ENCODE measurements at regions not wholly inside any gene's neighbourhood (a gene's known extent, or its start where the extent isn't known, plus 50 kb on each side); places are given as distances from the start of the nearest gene placed in this dataset.

GRCh38 chr9:16316911-16317817 is 553.3 kb downstream of the BNC2 start:
- Mint-ChIP-seq H3K4me1 (no peaks in the 10 kb centered on the region), H3K27ac (no peak overlapping the region), H3K36me3 (ENCODE audit: low read depth) (no peaks in the 10 kb centered on the region), H3K9me3 (no peaks in the 10 kb centered on the region), H3K27me3 (ENCODE audit: insufficient read depth) (peaks cover 2% of the 10 kb centered on the region), H3K4me3 (no peak overlapping the region)
- Histone ChIP-seq H3K4me3 (ENCODE audit: low read length) (no peak overlapping the region), H3K4me1 (ENCODE audit: control insufficient read depth, insufficient read depth, low read length) (no peaks in the 10 kb centered on the region), H3K27me3 (ENCODE audit: control insufficient read depth, insufficient read depth, low read length, poor library complexity, severe bottlenecking) (no peaks in the 10 kb centered on the region), H3K36me3 (ENCODE audit: control insufficient read depth, insufficient read depth, low read length) (no peaks in the 10 kb centered on the region), H3K27ac (ENCODE audit: low read depth, low read length) (no peak overlapping the region), H3K9me3 (ENCODE audit: control insufficient read depth, low read length) (no peaks in the 10 kb centered on the region), H3K9ac (ENCODE audit: extremely low read depth, low read length, poor library complexity, severe bottlenecking) (no peak overlapping the region)
- no peak for TF ChIP-seq CTCF (conservative IDR thresholded peaks at IDR 0.05)
- DNase-seq, result no peak
- 86% methylated on average over 7 to 15 of the region's 15 CpGs for WGBS, 2 experiments (ENCODE audit: insufficient coverage in 1 of 2, insufficient read length in 1 of 2)

- H3K9ac ChIP-seq (ENCODE audit: extremely low read depth, low read length, poor library complexity, severe bottlenecking), result no peak overlapping the region
- H3K36me3 ChIP-seq (ENCODE audit: control insufficient read depth, insufficient read depth, low read length), result no peaks in the 10 kb centered on the region
- no peak for DNase-seq
- WGBS, 2 experiments (ENCODE audit: insufficient coverage in 1 of 2, insufficient read length in 1 of 2), result 93 to 94% methylated on average over 12 to 20 of the region's 20 CpGs
- TF ChIP-seq CTCF (conservative IDR thresholded peaks at IDR 0.05), result no peak
- H3K27ac ChIP-seq (ENCODE audit: low read depth, low read length), result no peak overlapping the region
- H3K36me3 Mint-ChIP-seq (ENCODE audit: low read depth), result no peaks in the 10 kb centered on the region
- no peaks in the 10 kb centered on the region for H3K4me1 ChIP-seq (ENCODE audit: control insufficient read depth, insufficient read depth, low read length)
- no peaks in the 10 kb centered on the region for H3K27me3 ChIP-seq (ENCODE audit: control insufficient read depth, insufficient read depth, low read length, poor library complexity, severe bottlenecking)
- no peak overlapping the region for H3K27ac Mint-ChIP-seq
- no peaks in the 10 kb centered on the region for H3K4me1 Mint-ChIP-seq
- H3K4me3 Mint-ChIP-seq, result no peak overlapping the region
- H3K9me3 Mint-ChIP-seq, result peaks cover 3% of the 10 kb centered on the region
- H3K4me3 ChIP-seq (ENCODE audit: low read length), result no peak overlapping the region
- peaks cover 2% of the 10 kb centered on the region for H3K27me3 Mint-ChIP-seq (ENCODE audit: insufficient read depth)
- H3K9me3 ChIP-seq (ENCODE audit: control insufficient read depth, low read length), result no peaks in the 10 kb centered on the region
Measured at GRCh38 chr9:16318516-16319060, 551.9 kb downstream of the BNC2 start.

GRCh38 chr9:16319646-16320045 is 550.8 kb downstream of the BNC2 start:
- Mint-ChIP-seq H3K27me3 (ENCODE audit: insufficient read depth) (peaks cover 2% of the 10 kb centered on the region), H3K4me1 (no peaks in the 10 kb centered on the region), H3K36me3 (ENCODE audit: low read depth) (no peaks in the 10 kb centered on the region), H3K27ac (no peak overlapping the region), H3K4me3 (no peak overlapping the region), H3K9me3 (peaks cover 3% of the 10 kb centered on the region)
- Histone ChIP-seq H3K27ac (ENCODE audit: low read depth, low read length) (no peak overlapping the region), H3K4me1 (ENCODE audit: control insufficient read depth, insufficient read depth, low read length) (no peaks in the 10 kb centered on the region), H3K4me3 (ENCODE audit: low read length) (no peak overlapping the region), H3K9me3 (ENCODE audit: control insufficient read depth, low read length) (no peaks in the 10 kb centered on the region), H3K9ac (ENCODE audit: extremely low read depth, low read length, poor library complexity, severe bottlenecking) (no peak overlapping the region), H3K27me3 (ENCODE audit: control insufficient read depth, insufficient read depth, low read length, poor library complexity, severe bottlenecking) (no peaks in the 10 kb centered on the region), H3K36me3 (ENCODE audit: control insufficient read depth, insufficient read depth, low read length) (no peaks in the 10 kb centered on the region)
- TF ChIP-seq CTCF (conservative IDR thresholded peaks at IDR 0.05), result no peak
- DNase-seq, result no peak
- 95 to 100% methylated on average over 2 to 3 of the region's 3 CpGs for WGBS, 2 experiments (ENCODE audit: insufficient coverage in 1 of 2, insufficient read length in 1 of 2)
